GM23248 (cell line): ENCODE measurements at regions not wholly inside any gene's neighbourhood (a gene's known extent, or its start where the extent isn't known, plus 50 kb on each side); places are given as distances from the start of the nearest gene placed in this dataset.

Experiments used
- DNase-seq: peaks from one replicate; pipeline ENCODE4 v3.0.0-alpha.2; 2015
- H2AFZ ChIP-seq: fragments of 200-600 bp; sonication (generic); 2 replicates; pipeline ENCODE4 v1.6.1; 2016; ENCODE audit warnings: antibody characterized with exemption
- H3F3A ChIP-seq: fragments of 200-600 bp; sonication (generic); 2 replicates; pipeline ENCODE4 v1.6.1; 2016; ENCODE audit warnings: mild to moderate bottlenecking, antibody characterized with exemption, mixed run types; ENCODE audit not compliant: insufficient read depth
- H3K27ac ChIP-seq: fragments of 200-600 bp; sonication (generic); 2 replicates; pipeline ENCODE4 v1.5.1; 2016; ENCODE audit warnings: mild to moderate bottlenecking
- H3K27me3 ChIP-seq: fragments of 200-600 bp; sonication (generic); replicated peaks from 2 replicates; pipeline ENCODE4 v1.6.1; 2016; ENCODE audit warnings: mild to moderate bottlenecking; ENCODE audit not compliant: insufficient read depth
- H3K36me3 ChIP-seq: fragments of 200-600 bp; sonication (generic); 2 replicates; pipeline ENCODE4 v1.6.1; 2016; ENCODE audit warnings: low read depth, mild to moderate bottlenecking
- H3K4me1 ChIP-seq: fragments of 200-600 bp; sonication (generic); 2 replicates; pipeline ENCODE4 v1.6.1; 2016; ENCODE audit warnings: mild to moderate bottlenecking; ENCODE audit not compliant: insufficient read depth
- H3K4me2 ChIP-seq: fragments of 200-600 bp; sonication (generic); one replicate; pipeline ENCODE4 v1.6.1; 2016; ENCODE audit warnings: mild to moderate bottlenecking; ENCODE audit not compliant: unreplicated experiment
- H3K4me3 ChIP-seq: fragments of 200-600 bp; sonication (generic); 2 replicates; pipeline ENCODE4 v1.5.1; 2016; ENCODE audit warnings: mild to moderate bottlenecking
- H3K79me2 ChIP-seq: fragments of 200-600 bp; sonication (generic); 2 replicates; pipeline ENCODE4 v1.6.1; 2016; ENCODE audit warnings: mild to moderate bottlenecking; ENCODE audit not compliant: insufficient read depth
- H3K9ac ChIP-seq: fragments of 200-600 bp; sonication (generic); 2 replicates; pipeline ENCODE4 v1.6.1; 2016; ENCODE audit warnings: mild to moderate bottlenecking
- H3K9me2 ChIP-seq: fragments of 200-600 bp; sonication (generic); 2 replicates; pipeline ENCODE4 v1.6.1; 2016; ENCODE audit warnings: mixed run types, mild to moderate bottlenecking, moderate library complexity; ENCODE audit not compliant: insufficient read depth
- H3K9me3 ChIP-seq: fragments of 200-600 bp; sonication (generic); one replicate; pipeline ENCODE4 v1.6.1; 2017; ENCODE audit warnings: low read depth
- H4K20me1 ChIP-seq: fragments of 200-600 bp; sonication (generic); 2 replicates; pipeline ENCODE4 v1.6.0; 2016; ENCODE audit not compliant: insufficient read depth
- EZH2 ChIP-seq: fragments of 200-600 bp; sonication (generic); IDR thresholded peaks from 2 replicates; pipeline ENCODE4 v1.6.1; 2018; ENCODE audit warnings: antibody characterized with exemption, mild to moderate bottlenecking; ENCODE audit not compliant: insufficient read depth, poor library complexity, severe bottlenecking
- EZH2phosphoT487 ChIP-seq: fragments of 200-600 bp; sonication (generic); IDR thresholded peaks from 2 replicates; pipeline ENCODE4 v1.6.1; 2018; ENCODE audit warnings: antibody characterized with exemption, moderate library complexity, mild to moderate bottlenecking, low read depth; ENCODE audit not compliant: insufficient read depth
- WGBS, 2 experiments: methylation state at CpG; one replicate each; pipeline ENCODE4 v1.1.6; 2015 to 2017; ENCODE audit warnings: low lambda C conversion rate in 2 of 2, low coverage in 1 of 2; ENCODE audit errors: missing lambda C conversion rate in 2 of 2; 5-methylcytosine and 5-hydroxymethylcytosine counted together
- in situ Hi-C: fragments of 300-500 bp; cut with MboI; formaldehyde crosslinking; loops from 2 replicates; pipeline ENCODE4 v1.15.0; 2020

DNA sequence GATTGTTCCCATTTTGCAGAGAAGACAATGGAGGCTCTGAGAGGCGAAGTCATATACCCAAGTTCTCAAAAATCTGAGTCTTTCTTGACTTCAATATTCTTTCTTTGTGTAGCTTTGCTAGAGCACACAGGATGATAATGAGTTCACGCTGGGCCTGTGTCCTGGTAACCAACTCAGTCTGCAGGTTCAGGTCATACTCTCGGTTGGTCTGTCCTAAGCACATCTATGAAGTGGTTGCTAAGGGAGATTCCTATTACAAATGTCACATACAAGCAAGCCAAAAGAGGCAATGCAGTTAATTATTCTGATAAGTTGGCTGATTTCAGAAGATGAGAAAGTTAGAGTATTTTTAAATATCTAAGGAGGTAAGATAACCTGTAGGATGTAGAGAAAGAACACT is 481.0 kb downstream of the SOX6 start:
- H3K9me2 ChIP-seq = no peaks in the 10 kb centered on the region
- no peak overlapping the region for H3K9ac ChIP-seq
- no peaks in the 10 kb centered on the region for H3K79me2 ChIP-seq
- no peak overlapping the region for H2AFZ ChIP-seq
- in situ Hi-C loops = no loop called here
- no peaks in the 10 kb centered on the region for H3F3A ChIP-seq
- H3K36me3 ChIP-seq = no peaks in the 10 kb centered on the region
- H3K4me3 ChIP-seq = no peak overlapping the region
- no peaks in the 10 kb centered on the region for H4K20me1 ChIP-seq
- no peaks in the 10 kb centered on the region for H3K9me3 ChIP-seq
- TF ChIP-seq EZH2 (no peak), EZH2phosphoT487 (no peak)
- no peaks in the 10 kb centered on the region for H3K27me3 ChIP-seq
- no peak overlapping the region for H3K4me2 ChIP-seq
- no peak overlapping the region for H3K27ac ChIP-seq
- WGBS, 2 experiments = 47 to 50% methylated on average over 3 of the region's 3 CpGs
- H3K4me1 ChIP-seq = no peaks in the 10 kb centered on the region
- DNase-seq = no peak

GRCh38 chr11:15875943-15876342 is 480.4 kb downstream of the SOX6 start:
- Histone ChIP-seq H3K4me2 (no peak overlapping the region), H3K27ac (no peak overlapping the region), H3K4me1 (no peaks in the 10 kb centered on the region), H4K20me1 (no peaks in the 10 kb centered on the region), H2AFZ (no peak overlapping the region), H3K9ac (no peak overlapping the region), H3K4me3 (no peak overlapping the region), H3F3A (no peaks in the 10 kb centered on the region), H3K36me3 (no peaks in the 10 kb centered on the region), H3K27me3 (no peaks in the 10 kb centered on the region), H3K9me2 (no peaks in the 10 kb centered on the region), H3K79me2 (no peaks in the 10 kb centered on the region), H3K9me3 (no peaks in the 10 kb centered on the region)
- WGBS, 2 experiments = 29 to 33% methylated on average over 2 of the region's 2 CpGs
- in situ Hi-C loops = no loop called here
- TF ChIP-seq EZH2 (no peak), EZH2phosphoT487 (no peak)
- DNase-seq = no peak

GRCh38 chr11:15878756-15879155 is 477.6 kb downstream of the SOX6 start:
- H3K79me2 ChIP-seq = no peaks in the 10 kb centered on the region
- in situ Hi-C loops = no loop called here
- no peaks in the 10 kb centered on the region for H3K9me3 ChIP-seq
- H4K20me1 ChIP-seq = no peaks in the 10 kb centered on the region
- H3F3A ChIP-seq = no peaks in the 10 kb centered on the region
- no peak overlapping the region for H3K27ac ChIP-seq
- no peak overlapping the region for H2AFZ ChIP-seq
- TF ChIP-seq EZH2phosphoT487 (no peak), EZH2 (no peak)
- H3K9ac ChIP-seq = no peak overlapping the region
- no peak overlapping the region for H3K4me2 ChIP-seq
- H3K4me1 ChIP-seq = no peaks in the 10 kb centered on the region
- H3K27me3 ChIP-seq = peaks cover 19% of the 10 kb centered on the region
- no peaks in the 10 kb centered on the region for H3K36me3 ChIP-seq
- WGBS, 2 experiments = 14 to 32% methylated on average over 1 of the region's 1 CpG
- no peak for DNase-seq
- H3K4me3 ChIP-seq = no peak overlapping the region
- no peaks in the 10 kb centered on the region for H3K9me2 ChIP-seq

DNA sequence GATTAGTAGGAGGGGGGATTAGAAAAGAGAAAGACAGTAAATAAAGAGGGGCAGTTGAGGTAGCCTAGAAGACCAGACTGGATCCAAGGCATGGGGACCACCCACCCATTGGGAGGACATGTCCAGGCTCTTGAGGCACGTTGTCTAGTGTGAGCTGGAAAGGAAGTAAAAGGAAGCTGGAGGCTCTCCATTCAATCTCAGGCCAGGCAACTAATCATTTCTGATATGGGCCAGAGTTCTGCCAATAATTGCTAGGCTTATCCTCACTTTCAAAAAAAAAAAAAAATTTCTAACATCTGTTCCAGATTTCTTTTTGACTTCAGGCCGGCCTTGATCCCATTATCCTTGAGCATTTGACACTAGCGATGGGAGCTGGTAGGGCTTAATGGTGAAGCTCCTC is 476.1 kb downstream of the SOX6 start:
- 19 to 39% methylated on average over 3 of the region's 3 CpGs for WGBS, 2 experiments
- Histone ChIP-seq H3K27me3 (peaks cover 33% of the 10 kb centered on the region), H3K4me1 (no peaks in the 10 kb centered on the region), H2AFZ (no peak overlapping the region), H3K36me3 (no peaks in the 10 kb centered on the region), H3K4me2 (no peak overlapping the region), H4K20me1 (no peaks in the 10 kb centered on the region), H3K9me2 (no peaks in the 10 kb centered on the region), H3K9ac (no peak overlapping the region), H3K4me3 (no peak overlapping the region), H3F3A (no peaks in the 10 kb centered on the region), H3K79me2 (no peaks in the 10 kb centered on the region), H3K27ac (no peak overlapping the region), H3K9me3 (no peaks in the 10 kb centered on the region)
- DNase-seq = no peak
- TF ChIP-seq EZH2 = no peak
- no peak for TF ChIP-seq EZH2phosphoT487
- in situ Hi-C loops = no loop called here

DNA sequence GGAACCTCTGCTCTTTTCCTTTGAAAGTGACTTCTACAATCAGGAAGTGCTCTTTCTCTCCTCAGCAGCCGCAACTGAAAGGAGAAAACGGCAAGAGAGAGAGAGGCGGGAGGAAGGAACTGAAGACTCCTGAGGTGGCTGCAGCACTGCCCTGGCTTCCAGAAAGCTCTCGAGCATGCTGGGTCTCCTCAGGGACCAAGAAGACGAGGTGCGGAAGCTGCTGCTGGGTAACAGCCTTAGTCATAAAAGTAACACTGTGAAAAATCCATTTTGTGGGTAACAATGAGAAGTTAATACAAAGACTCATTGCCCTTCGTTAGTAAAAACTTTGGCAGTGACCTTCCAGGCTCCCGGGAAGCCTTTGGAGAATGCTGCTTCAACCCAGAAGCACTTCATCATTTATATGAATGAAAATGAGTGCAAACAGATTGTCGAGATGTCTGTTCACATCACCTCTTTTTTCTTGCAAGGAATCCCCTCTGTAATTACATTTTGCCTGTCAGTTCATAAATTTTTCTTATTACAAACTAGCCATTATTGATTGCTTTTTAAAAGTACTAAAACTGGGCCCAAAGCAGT is 473.4 kb downstream of the SOX6 start:
- H3K4me2 ChIP-seq = no peak overlapping the region

More for the DNA sequence above, 473.4 kb downstream of the SOX6 start:
- 2 to 3% methylated on average over 9 of the region's 9 CpGs for WGBS, 2 experiments
- in situ Hi-C loops = no loop called here
- Histone ChIP-seq H3K27me3 (peaks cover 44% of the 10 kb centered on the region), H3K36me3 (no peaks in the 10 kb centered on the region), H3K9me3 (no peaks in the 10 kb centered on the region), H2AFZ (no peak overlapping the region), H3K4me3 (no peak overlapping the region), H3K27ac (no peak overlapping the region), H3F3A (no peaks in the 10 kb centered on the region), H3K79me2 (no peaks in the 10 kb centered on the region), H3K9me2 (no peaks in the 10 kb centered on the region), H4K20me1 (no peaks in the 10 kb centered on the region), H3K9ac (no peak overlapping the region), H3K4me1 (no peaks in the 10 kb centered on the region)
- TF ChIP-seq EZH2 (no peak), EZH2phosphoT487 (no peak)
- DNase-seq = no peak
